K562 (cell line): ENCODE measurements at regions not wholly inside any gene's neighbourhood (a gene's known extent, or its start where the extent isn't known, plus 50 kb on each side); places are given as distances from the start of the nearest gene placed in this dataset.

Experiments
- CTCF ChIP-seq, 3 experiments: IDR thresholded peaks in 2 of 3; conservative IDR thresholded peaks in 1 of 3; 2 replicates each; pipeline ENCODE4 v1.5.1; 2011 to 2012; ENCODE audit warnings: low read length in 3 of 3, mild to moderate bottlenecking in 3 of 3, control low read depth in 2 of 3, improper control_type of control experiment in 1 of 3, inconsistent platforms in 1 of 3, low read depth in 1 of 3, mixed read lengths in 1 of 3, moderate library complexity in 1 of 3; ENCODE audit not compliant: insufficient read depth in 2 of 3
- E2F6 ChIP-seq, 2 experiments: IDR thresholded peaks; 2 replicates each; pipeline ENCODE4 v1.6.1; 2011; ENCODE audit warnings: borderline replicate concordance in 1 of 2, control low read depth in 1 of 2, low read depth in 1 of 2, low read length in 1 of 2, mild to moderate bottlenecking in 1 of 2, mixed read lengths in 1 of 2, moderate library complexity in 1 of 2; ENCODE audit not compliant: insufficient read depth in 1 of 2, insufficient read length in 1 of 2, poor library complexity in 1 of 2, severe bottlenecking in 1 of 2; ENCODE audit errors: extremely low read depth in 1 of 2
- FOXM1 ChIP-seq, 2 experiments: fragments of 450-650 bp in 1 of 2; sonication (generic) in 1 of 2; formaldehyde crosslinking in 1 of 2; IDR thresholded peaks; 2 replicates each; pipeline versions ENCODE4 v1.6.1 to v1.9.0; 2017 to 2022; ENCODE audit warnings: low read depth in 2 of 2, mild to moderate bottlenecking in 2 of 2, missing genetic modification reagents in 1 of 2, moderate library complexity in 1 of 2
- HCFC1 ChIP-seq: IDR thresholded peaks from 2 replicates; pipeline ENCODE4 v1.6.1; 2012; ENCODE audit warnings: low read depth, low read length, improper control_type of control experiment
- MEF2D ChIP-seq: conservative IDR thresholded peaks from 2 replicates; pipeline ENCODE4 v1.6.1; 2016; ENCODE audit warnings: low read depth, missing genetic modification characterization, missing compliant biosample characterization
- POLR2A ChIP-seq: fragments of 450-650 bp; conservative IDR thresholded peaks from 2 replicates; pipeline ENCODE4 v1.6.1; 2016
- PREB ChIP-seq: sonication (generic); formaldehyde crosslinking; IDR thresholded peaks from 2 replicates; pipeline ENCODE4 v1.8.1; 2023; ENCODE audit warnings: mild to moderate bottlenecking, missing genetic modification reagents
- ZNF24 ChIP-seq: fragments of 450-650 bp; IDR thresholded peaks from 2 replicates; pipeline ENCODE4 v1.6.1; 2016

- TF ChIP-seq HCFC1 (no peak), FOXM1 (IDR thresholded peaks at IDR 0.05; ENCODE audit: low read depth) (no peak), FOXM1 (CRISPR knock-in tag; IDR thresholded peaks at IDR 0.05; ENCODE audit: low read depth) (no peak), PREB (CRISPR knock-in tag) (no peak), CTCF (IDR thresholded peaks at IDR 0.05 in 2 of 3, conservative IDR thresholded peaks at IDR 0.05 in 1 of 3; ENCODE audit: insufficient read depth in 2 of 3, low read depth in 1 of 3, low read length in 3 of 3) (no peak), ZNF24 (no peak), POLR2A (no peak), E2F6 (IDR thresholded peaks at IDR 0.05; ENCODE audit: borderline replicate concordance in 1 of 2, extremely low read depth in 1 of 2, insufficient read depth in 1 of 2, insufficient read length in 1 of 2, low read depth in 1 of 2, low read length in 1 of 2, poor library complexity in 1 of 2, severe bottlenecking in 1 of 2) (no peak), MEF2D (tag) (no peak)
Measured at GRCh38 chr10:36247478-36247877, 605.4 kb upstream of the FZD8 start.
